ENCODE measurements at regions not wholly inside any gene's neighbourhood (a gene's known extent, or its start where the extent isn't known, plus 50 kb on each side); places are given as distances from the start of the nearest gene placed in this dataset.

DNA sequence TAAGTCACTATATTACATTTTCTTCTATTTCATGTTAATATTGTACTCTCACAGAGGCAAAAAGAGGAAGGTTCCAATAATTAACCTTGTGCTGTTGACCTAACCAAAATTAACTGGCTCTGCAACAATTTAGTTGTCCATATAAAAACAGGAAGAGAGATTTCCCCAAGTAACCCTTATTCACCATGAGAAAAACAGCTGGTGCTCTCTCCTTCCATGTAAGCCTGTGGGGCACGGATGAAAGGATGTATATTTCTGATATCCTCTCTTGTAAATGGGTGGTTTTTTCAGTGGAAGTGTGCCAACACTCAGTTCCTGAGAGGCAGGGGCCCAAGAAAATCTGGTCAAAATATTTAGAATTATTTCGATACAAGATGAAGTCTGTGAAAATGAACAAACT is 358.1 kb downstream of the CRPPA start:
- H3K4me3 ChIP-seq (ENCODE audit: low read depth, low read length), result no peak overlapping the region
- in situ Hi-C loops (cut with HindIII; ENCODE audit: low sequenced_read_pairs), result loop anchor here (25.0 kb wide), 2 partner anchors 351 to 751 kb away; no protein-coding TSS in a partner anchor
- no peak for DNase-seq (ENCODE audit: low read depth)
- TF ChIP-seq, protein P1, sequence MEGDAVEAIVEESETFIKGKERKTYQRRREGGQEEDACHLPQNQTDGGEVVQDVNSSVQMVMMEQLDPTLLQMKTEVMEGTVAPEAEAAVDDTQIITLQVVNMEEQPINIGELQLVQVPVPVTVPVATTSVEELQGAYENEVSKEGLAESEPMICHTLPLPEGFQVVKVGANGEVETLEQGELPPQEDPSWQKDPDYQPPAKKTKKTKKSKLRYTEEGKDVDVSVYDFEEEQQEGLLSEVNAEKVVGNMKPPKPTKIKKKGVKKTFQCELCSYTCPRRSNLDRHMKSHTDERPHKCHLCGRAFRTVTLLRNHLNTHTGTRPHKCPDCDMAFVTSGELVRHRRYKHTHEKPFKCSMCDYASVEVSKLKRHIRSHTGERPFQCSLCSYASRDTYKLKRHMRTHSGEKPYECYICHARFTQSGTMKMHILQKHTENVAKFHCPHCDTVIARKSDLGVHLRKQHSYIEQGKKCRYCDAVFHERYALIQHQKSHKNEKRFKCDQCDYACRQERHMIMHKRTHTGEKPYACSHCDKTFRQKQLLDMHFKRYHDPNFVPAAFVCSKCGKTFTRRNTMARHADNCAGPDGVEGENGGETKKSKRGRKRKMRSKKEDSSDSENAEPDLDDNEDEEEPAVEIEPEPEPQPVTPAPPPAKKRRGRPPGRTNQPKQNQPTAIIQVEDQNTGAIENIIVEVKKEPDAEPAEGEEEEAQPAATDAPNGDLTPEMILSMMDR (IDR thresholded peaks at IDR 0.05; ENCODE audit: low read depth, low read length, missing control alignments), result no peak

DNA sequence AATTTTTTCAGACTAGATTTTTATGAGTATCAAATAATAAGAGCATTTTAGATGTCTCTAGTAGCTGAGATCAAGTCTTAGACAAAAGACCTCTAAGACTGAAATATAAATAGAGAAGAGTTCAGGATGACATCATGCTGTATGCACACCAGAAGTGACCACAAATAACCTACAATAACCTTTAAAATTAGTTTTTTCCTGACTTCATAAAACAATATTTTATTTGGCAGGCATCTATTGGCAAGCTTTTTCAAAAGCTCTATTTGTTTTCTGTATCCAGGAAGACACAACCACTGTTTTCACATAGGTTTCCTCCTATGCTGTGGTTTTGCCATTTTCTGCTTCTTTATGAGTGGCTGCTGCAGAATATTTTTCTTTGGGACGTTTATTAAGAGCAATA is 359.1 kb downstream of the CRPPA start:
- TF ChIP-seq, protein P1 (IDR thresholded peaks at IDR 0.05; ENCODE audit: low read depth, low read length, missing control alignments), result no peak
- H3K4me3 ChIP-seq (ENCODE audit: low read depth, low read length), result no peak overlapping the region
- in situ Hi-C loops (cut with HindIII; ENCODE audit: low sequenced_read_pairs), result loop anchor here (25.0 kb wide), 2 partner anchors 350 to 750 kb away; no protein-coding TSS in a partner anchor
- peak; percentile 85 for DNase-seq (ENCODE audit: low read depth)

DNA sequence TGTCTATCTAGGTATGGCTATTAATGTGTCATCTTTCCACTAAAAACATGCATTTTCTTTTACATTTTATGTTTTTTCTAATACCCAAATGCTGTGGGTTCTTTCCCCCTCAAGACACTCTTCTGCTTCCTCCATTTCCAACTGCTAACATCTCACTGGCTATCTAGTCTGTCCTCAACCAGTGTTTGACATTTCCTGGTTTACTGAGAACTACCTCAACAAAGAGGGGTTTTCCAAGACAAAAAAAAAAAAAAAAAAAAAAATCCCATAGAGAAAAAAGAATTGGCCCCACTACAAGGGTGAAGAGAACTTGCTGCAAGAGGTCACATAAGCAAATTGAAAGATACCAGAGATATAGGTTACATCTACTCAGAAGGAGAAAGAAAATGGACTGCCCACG is 359.7 kb downstream of the CRPPA start:
- TF ChIP-seq, protein P1 (IDR thresholded peaks at IDR 0.05; ENCODE audit: low read depth, low read length, missing control alignments), result no peak
- H3K4me3 ChIP-seq (ENCODE audit: low read depth, low read length), result no peak overlapping the region
- in situ Hi-C loops (cut with HindIII; ENCODE audit: low sequenced_read_pairs), result loop anchor here (25.0 kb wide), 2 partner anchors 349 to 749 kb away; no protein-coding TSS in a partner anchor
- DNase-seq (ENCODE audit: low read depth), result no peak

DNA sequence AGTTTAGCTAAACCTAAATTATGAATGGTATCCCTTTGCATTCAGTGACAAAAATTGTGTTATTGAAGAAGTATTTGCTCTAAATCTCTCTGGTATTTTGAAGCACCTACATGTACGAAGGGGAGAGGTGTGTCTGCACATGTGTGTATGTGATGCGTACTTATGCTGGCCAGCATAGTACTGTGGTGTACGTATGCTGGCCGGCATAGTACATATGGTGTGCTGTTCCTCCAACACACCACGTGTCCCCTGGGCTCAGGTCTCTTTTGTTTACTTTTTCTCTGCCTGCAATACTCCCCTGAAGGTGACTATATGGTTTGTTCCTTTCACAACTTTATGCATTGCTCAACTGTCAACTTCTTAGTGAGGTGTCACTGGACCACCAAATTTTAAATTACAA is 360.3 kb downstream of the CRPPA start:
- no peak for DNase-seq (ENCODE audit: low read depth)
- no peak overlapping the region for H3K4me3 ChIP-seq (ENCODE audit: low read depth, low read length)
- in situ Hi-C loops (cut with HindIII; ENCODE audit: low sequenced_read_pairs), result loop anchor here (25.0 kb wide), 2 partner anchors 349 to 749 kb away; no protein-coding TSS in a partner anchor
- TF ChIP-seq, protein P1 (IDR thresholded peaks at IDR 0.05; ENCODE audit: low read depth, low read length, missing control alignments), result no peak

DNA sequence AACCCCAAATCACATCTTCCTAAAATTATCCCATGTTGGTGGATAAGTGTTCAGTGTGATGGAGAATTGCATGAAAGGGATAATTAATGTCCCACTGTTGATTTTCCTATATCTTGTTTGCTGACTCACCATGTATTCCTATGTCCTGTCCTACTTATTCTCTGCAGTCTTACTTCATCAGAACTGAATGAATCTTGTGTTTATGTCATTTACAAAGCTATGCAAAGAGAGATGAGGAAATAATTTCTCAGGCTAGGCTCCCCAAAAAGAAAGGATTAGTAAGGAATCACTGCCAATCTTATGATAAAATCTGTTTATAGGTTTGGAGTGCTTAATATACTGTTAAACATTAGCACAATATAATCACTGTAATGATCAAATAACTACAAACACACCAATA is 360.8 kb downstream of the CRPPA start:
- in situ Hi-C loops (cut with HindIII; ENCODE audit: low sequenced_read_pairs), result loop anchor here (25.0 kb wide), 2 partner anchors 348 to 748 kb away; no protein-coding TSS in a partner anchor
- TF ChIP-seq, protein P1 (IDR thresholded peaks at IDR 0.05; ENCODE audit: low read depth, low read length, missing control alignments), result no peak

DNA sequence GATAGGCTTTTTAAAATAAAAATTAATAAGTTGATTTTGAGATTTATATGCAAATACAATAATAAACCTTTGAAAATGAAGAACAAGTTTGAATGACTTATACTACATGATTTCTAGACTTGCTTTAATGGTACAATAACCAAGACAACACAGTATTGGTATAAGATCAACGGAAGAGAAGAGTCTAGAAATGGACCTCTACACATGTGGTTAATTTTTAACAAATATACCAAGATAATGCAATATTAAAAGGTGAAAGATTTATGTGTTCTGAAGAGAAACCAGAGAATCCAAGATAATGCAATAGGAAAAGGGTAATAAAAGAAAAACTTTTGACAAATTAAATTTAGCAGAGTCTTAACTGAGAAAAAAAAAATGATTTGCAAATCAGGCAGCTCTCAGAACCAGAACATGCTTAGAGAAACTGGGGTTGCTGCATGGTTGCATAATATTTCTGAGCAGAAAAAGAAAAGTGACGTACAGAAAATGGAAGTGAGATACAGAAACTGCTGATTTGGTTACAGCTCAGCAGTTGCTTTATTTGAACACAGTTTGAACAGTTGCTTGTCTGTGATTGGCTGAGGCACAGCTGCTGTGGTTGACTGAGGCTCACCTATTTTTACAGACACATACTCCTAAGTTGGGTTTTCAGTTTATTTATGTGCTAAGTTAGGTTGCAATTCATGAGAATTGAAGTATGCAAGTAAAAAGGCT is 365.9 kb downstream of the CRPPA start:
- in situ Hi-C loops (cut with HindIII; ENCODE audit: low sequenced_read_pairs), result loop anchor here (25.0 kb wide), 2 partner anchors 343 to 743 kb away; no protein-coding TSS in a partner anchor
- no peak overlapping the region for H3K4me3 ChIP-seq (ENCODE audit: low read depth, low read length)
- no peak for DNase-seq (ENCODE audit: low read depth)
- TF ChIP-seq, protein P1 (IDR thresholded peaks at IDR 0.05; ENCODE audit: low read depth, low read length, missing control alignments), result no peak

More for the DNA sequence above, 360.8 kb downstream of the CRPPA start:
- H3K4me3 ChIP-seq (ENCODE audit: low read depth, low read length), result no peak overlapping the region
- DNase-seq (ENCODE audit: low read depth), result no peak

All from astrocyte of the cerebellum (primary cell).